ENCODE measurements at regions not wholly inside any gene's neighbourhood (a gene's known extent, or its start where the extent isn't known, plus 50 kb on each side); places are given as distances from the start of the nearest gene placed in this dataset.
"Not testable (repeated sequence)": the region's sequence is repeated elsewhere in the genome, so short reads cannot be mapped to it uniquely, and the experiment has no call there.

DNA sequence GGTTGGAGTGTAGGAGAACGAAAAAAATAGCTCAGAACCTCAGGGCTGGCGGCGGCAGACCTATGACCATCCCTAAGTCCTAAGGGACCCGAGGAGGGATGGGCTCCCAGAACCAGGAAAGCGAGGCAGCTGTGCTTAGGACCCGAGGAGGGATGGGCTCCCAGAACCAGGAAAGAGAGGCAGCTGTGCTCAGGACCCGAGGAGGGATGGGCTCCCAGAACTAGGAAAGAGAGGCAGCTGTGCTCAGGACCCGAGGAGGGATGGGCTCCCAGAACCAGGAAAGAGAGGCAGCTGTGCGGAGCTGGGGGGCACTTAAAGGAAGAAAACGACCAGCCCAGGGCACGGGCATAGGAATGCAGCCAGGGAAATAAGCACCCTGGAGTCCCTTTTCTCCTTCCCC, 125.0 kb upstream of the DLG1 start:
- H3K9me3 Mint-ChIP-seq = no peaks in the 10 kb centered on the region
- H3K27me3 Mint-ChIP-seq = no peaks in the 10 kb centered on the region
- no peaks in the 10 kb centered on the region for H3K36me3 Mint-ChIP-seq
- no peak overlapping the region for H3K27ac Mint-ChIP-seq
- H3K4me3 Mint-ChIP-seq = no peak overlapping the region
- H3K4me1 Mint-ChIP-seq = peaks cover 9% of the 10 kb centered on the region

DNA sequence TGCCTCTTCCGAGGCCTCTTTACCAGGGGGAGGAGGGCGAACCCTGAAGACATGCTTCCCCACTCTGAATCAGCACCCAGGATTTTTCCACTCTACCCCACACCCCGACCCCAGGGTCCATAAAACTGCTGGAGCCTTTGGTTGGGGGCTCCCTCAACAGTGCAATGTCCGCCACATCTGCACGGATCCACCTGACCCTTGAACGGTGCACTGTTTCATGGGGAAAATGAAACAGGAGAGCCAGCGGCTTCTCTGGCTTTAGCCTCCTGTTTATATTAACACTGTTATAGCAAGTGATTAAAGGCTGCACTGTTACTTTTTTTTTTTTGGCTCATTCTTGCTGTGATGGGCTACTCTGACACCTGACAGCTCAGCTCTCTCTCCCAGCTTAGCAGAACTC, 124.1 kb upstream of the DLG1 start:
- Mint-ChIP-seq H3K4me3 (no peak overlapping the region), H3K27me3 (no peaks in the 10 kb centered on the region), H3K4me1 (peaks cover 3% of the 10 kb centered on the region), H3K36me3 (no peaks in the 10 kb centered on the region), H3K27ac (no peak overlapping the region), H3K9me3 (no peaks in the 10 kb centered on the region)

DNA sequence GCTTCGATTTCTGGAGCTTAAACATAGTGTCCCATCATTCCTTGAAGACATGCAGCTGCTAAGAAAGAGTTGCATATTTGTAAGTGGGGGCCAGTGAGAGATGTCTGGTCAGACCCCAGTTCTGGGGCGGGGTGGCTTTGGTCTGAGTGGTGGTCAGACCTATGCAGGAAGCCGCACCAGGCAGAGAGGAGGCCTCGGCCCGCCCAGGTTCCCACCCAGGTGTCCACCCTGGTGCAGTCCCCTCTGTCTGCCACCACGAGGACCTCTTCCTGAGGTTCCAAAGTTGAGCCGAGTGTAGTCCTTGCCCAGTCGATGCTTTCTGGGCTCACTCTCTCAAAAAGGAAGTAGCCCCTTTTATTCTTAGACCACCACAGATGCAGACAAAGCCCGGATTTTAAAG, 122.6 kb upstream of the DLG1 start:
- no peaks in the 10 kb centered on the region for H3K27me3 Mint-ChIP-seq
- H3K4me3 Mint-ChIP-seq = no peak overlapping the region
- H3K27ac Mint-ChIP-seq = no peak overlapping the region
- H3K9me3 Mint-ChIP-seq = no peaks in the 10 kb centered on the region
- H3K36me3 Mint-ChIP-seq = no peaks in the 10 kb centered on the region
- H3K4me1 Mint-ChIP-seq = no peaks in the 10 kb centered on the region

DNA sequence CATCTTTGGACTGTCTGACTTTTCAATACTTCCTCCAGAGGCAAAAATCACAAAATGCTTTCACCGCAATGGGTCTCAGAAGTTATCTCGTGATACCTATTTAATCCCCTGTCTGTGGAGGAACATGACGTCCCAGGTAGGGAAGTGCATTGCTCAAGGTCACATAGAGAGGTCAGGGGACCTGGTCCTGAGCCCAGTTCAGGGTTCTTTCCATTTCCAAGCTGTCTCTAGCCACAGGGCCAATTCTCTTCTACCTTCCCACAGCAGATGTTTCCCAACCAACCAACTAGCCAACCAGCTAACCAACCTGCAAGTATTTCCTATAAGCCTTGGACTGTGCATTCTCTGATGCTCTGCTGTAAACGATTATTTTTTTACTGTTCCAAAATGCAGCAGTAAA, 122.2 kb upstream of the DLG1 start:
- no peak overlapping the region for H3K4me3 Mint-ChIP-seq
- no peak overlapping the region for H3K27ac Mint-ChIP-seq
- H3K36me3 Mint-ChIP-seq = no peaks in the 10 kb centered on the region
- no peaks in the 10 kb centered on the region for H3K27me3 Mint-ChIP-seq
- no peaks in the 10 kb centered on the region for H3K4me1 Mint-ChIP-seq
- no peaks in the 10 kb centered on the region for H3K9me3 Mint-ChIP-seq

DNA sequence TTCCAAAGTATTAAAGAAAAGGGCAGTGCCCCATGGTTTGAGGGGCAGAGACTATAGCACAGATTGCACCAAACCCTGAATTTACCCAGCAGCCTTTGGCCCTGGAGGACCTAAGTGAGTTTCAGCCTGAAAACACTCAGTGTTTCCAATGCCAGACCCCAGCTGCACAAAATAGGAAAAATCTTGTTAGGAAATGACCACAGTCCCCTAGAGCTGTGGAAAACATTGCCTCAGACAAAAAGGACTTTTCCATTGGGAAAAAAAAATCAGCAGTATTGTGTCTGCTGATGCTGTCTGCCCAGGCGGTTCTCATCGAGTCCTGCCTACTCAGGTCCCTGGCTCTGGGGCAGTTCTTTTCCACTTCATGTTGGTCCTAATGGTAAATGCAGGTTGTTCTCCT, 121.7 kb upstream of the DLG1 start:
- no peak overlapping the region for H3K27ac Mint-ChIP-seq
- no peaks in the 10 kb centered on the region for H3K4me1 Mint-ChIP-seq
- no peaks in the 10 kb centered on the region for H3K27me3 Mint-ChIP-seq
- no peak overlapping the region for H3K4me3 Mint-ChIP-seq
- H3K36me3 Mint-ChIP-seq = no peaks in the 10 kb centered on the region
- H3K9me3 Mint-ChIP-seq = no peaks in the 10 kb centered on the region

DNA sequence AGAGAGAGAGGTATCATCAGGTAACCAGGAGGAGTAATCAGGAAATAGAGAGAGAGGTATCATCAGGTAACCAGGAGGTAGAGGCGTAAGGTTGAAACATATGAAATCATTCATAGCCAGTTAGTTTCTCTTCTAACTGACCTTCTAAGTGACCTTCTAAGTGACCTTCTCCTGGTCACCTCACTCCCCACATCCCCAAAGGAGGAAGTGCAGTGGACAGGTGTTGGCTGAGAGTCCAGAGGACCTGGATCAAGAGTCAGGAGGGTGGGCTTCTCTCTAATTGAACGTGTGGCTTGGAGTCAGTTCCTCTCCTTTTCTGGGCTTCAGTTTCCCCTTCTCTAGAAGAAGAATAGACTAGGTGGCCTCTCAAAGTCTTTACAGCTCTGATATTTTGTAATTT, 121.3 kb upstream of the DLG1 start:
- Mint-ChIP-seq H3K4me1 (no peaks in the 10 kb centered on the region), H3K27ac (no peak overlapping the region), H3K4me3 (no peak overlapping the region), H3K27me3 (no peaks in the 10 kb centered on the region), H3K9me3 (no peaks in the 10 kb centered on the region), H3K36me3 (no peaks in the 10 kb centered on the region)

DNA sequence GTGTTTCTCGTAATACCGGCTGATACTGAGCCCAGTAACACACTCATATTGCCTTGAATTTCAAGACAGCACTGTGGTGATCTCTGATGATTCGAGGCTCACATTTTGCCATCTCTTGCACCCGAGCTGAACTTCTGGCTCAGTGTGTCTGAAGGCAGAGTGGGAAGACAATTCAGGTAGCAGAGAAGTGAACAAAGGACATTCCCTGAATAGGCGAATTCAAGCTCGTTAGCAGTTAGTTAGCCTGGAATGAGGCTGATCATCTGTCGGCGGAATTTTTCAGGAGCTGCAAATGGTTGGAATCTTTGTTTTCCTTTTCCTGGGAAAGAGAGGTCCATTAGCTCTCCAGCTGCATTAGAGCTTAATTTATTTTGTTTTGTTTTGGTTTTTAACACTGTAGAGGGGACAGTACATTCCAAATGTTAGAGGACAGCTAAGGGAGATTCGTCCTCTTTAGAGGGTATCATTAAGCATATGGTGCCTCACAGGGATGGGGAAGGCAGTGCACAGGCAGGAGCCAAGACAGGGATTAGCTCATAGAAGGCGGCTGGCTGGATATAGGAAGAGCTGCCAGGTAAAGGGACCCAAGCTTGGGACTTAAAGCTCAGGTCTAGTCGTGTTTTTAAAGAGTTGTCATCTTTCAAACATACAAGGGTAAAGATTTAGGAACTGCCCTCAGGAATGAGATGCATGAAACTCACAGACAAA, 119.7 kb upstream of the DLG1 start:
- no peak overlapping the region for H3K27ac Mint-ChIP-seq
- no peaks in the 10 kb centered on the region for H3K9me3 Mint-ChIP-seq
- no peaks in the 10 kb centered on the region for H3K27me3 Mint-ChIP-seq
- no peak overlapping the region for H3K4me3 Mint-ChIP-seq
- peaks cover 2% of the 10 kb centered on the region for H3K36me3 Mint-ChIP-seq
- H3K4me1 Mint-ChIP-seq = no peaks in the 10 kb centered on the region

DNA sequence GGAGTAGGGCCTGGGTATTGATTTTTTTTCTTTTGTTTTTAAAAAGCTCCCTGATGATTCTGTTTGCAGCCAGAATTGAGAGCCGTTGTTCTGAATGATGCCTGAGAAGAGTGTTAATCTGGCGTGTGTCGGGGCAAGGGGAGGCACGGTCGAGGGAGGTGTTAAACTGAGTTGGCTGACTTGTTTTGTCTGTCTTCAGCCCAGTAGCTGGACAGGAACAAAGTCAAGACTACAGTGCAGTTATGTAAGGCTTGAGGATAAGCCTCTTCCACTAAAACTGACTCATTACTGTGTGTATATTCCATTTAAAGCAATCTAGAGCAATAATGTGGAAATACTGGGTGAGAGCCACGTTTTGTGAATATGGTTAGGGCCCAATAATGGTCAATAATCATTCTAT, 119.0 kb upstream of the DLG1 start:
- no peak overlapping the region for H3K27ac Mint-ChIP-seq
- no peaks in the 10 kb centered on the region for H3K4me1 Mint-ChIP-seq
- peaks cover 2% of the 10 kb centered on the region for H3K36me3 Mint-ChIP-seq
- H3K4me3 Mint-ChIP-seq = no peak overlapping the region
- no peaks in the 10 kb centered on the region for H3K9me3 Mint-ChIP-seq
- H3K27me3 Mint-ChIP-seq = peaks cover 2% of the 10 kb centered on the region

DNA sequence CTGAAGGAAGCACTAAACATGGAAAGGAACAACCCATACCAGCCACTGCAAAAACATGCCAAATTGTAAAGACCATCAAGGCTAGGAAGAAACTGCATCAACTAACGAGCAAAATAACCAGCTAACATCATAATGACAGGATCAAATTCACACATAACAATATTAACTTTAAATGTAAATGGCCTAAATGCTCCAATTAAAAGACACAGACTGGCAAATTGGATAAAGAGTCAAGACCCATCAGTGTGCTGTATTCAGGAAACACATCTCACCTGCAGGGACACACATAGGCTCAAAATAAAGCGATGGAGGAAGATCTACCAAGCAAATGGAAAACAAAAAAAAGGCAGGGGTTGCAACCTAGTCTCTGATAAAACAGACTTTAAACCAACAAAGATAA, 113.5 kb upstream of the DLG1 start:
- not testable (repeated sequence) for H3K4me3 Mint-ChIP-seq, H3K36me3 Mint-ChIP-seq, H3K9me3 Mint-ChIP-seq, H3K4me1 Mint-ChIP-seq, H3K27ac Mint-ChIP-seq, H3K27me3 Mint-ChIP-seq

DNA sequence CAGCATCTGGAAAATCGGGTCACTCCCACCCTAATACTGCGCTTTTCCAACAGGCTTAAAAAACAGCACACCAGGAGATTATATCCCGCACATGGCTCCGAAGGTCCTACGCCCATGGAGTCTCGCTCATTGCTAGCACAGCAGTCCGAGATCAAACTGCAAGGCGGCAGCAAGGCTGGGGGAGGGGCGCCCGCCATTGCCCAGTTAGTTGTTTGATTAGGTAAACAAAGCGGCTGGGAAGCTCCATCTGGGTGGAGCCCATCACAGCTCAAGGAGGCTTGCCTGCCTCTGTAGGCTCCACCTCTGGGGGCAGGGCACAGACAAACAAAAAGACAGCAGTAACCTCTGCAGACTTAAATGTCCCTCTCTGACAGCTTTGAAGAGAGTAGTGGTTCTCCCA, 111.8 kb upstream of the DLG1 start:
- H3K4me3 Mint-ChIP-seq, H3K27ac Mint-ChIP-seq, H3K9me3 Mint-ChIP-seq: not testable (repeated sequence)

DNA sequence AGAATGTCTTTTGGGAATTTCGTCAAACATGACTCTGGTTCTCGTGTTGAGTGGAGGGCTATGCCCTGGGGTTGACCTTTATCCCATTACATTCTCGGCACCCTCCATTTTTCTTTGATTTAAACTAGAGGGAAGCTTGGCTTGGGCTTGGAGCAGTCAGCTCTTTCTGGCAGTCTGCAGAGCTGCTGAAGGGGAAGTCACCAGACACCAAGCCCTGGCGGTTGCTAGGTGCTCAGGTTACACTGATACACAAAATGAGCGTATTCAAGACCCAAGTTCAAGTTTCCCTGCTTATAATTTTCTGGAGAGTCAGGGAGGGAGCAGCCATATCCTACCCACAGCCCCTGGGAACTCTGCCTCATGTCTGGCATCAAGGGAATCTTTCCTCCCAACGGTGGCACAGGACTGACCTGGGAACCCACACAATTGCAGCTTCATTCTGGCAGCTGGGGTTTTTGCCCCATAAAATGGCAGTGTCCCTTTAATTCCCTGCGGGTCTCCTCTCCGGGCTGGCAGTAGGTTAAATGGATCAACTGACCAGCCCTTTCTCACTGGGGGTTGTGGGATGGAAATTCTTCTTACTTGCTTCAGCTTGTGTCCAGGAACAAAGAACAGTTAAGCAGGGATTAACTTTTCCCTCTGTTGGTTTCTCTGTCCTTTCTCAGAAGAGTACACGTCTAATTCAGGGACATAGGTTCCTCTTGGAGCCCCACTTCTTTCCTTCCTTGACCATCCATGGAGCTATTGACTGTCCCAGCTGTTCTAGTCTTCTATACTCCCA, 110.0 kb upstream of the DLG1 start:
- H3K4me1 Mint-ChIP-seq = no peaks in the 10 kb centered on the region
- no peak overlapping the region for H3K4me3 Mint-ChIP-seq
- H3K9me3 Mint-ChIP-seq = no peaks in the 10 kb centered on the region
- peaks cover 2% of the 10 kb centered on the region for H3K27me3 Mint-ChIP-seq
- H3K27ac Mint-ChIP-seq = no peak overlapping the region
- H3K36me3 Mint-ChIP-seq = peaks cover 2% of the 10 kb centered on the region

More for the DNA sequence above, 111.8 kb upstream of the DLG1 start:
- not testable (repeated sequence) for H3K36me3 Mint-ChIP-seq, H3K4me1 Mint-ChIP-seq, H3K27me3 Mint-ChIP-seq

DNA sequence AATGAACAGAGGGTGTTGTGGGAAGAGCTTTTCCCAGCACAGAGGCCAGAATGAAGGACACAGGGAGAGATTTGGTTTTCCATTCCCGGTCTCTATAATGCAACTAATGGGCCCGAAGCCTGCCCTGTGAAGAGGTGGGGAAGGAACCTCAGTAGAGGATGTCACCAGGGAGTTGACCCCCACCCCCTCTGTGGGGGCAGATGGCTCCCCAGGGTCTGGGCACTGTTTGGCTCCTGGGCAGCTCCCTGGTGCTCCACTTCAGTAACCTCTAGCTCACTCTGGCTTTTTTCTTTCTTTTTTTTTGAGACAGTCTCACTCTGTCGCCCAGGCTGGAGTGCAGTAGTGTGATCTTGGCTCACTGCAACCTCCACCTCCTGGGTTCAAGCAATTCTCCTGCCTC, 109.1 kb upstream of the DLG1 start:
- Mint-ChIP-seq H3K27me3 (peaks cover under 1% of the 10 kb centered on the region), H3K4me1 (no peaks in the 10 kb centered on the region), H3K36me3 (no peaks in the 10 kb centered on the region), H3K9me3 (no peaks in the 10 kb centered on the region), H3K27ac (no peak overlapping the region), H3K4me3 (no peak overlapping the region)

DNA sequence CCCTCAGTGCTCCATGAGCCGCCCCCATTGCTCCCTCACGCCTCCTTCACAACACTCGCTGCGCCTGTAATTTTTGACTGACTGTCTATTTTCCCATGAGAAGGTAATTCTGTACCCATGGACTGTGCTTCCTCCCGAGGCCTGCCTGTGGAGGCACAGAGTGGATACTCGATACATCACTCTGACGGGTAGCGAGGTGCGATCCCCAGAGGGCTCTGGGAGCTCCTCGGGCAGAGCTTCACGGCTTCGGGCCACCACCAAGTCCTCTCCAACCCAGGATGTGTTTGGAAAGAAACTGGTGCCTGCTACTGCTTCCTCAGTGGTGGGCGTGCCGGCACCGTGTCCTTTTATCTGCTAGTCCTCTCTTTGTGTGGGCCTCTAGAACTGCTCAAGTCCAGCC, 108.6 kb upstream of the DLG1 start:
- no peaks in the 10 kb centered on the region for H3K9me3 Mint-ChIP-seq
- no peak overlapping the region for H3K4me3 Mint-ChIP-seq
- H3K4me1 Mint-ChIP-seq = no peaks in the 10 kb centered on the region
- H3K27me3 Mint-ChIP-seq = no peaks in the 10 kb centered on the region
- no peaks in the 10 kb centered on the region for H3K36me3 Mint-ChIP-seq
- H3K27ac Mint-ChIP-seq = no peak overlapping the region

DNA sequence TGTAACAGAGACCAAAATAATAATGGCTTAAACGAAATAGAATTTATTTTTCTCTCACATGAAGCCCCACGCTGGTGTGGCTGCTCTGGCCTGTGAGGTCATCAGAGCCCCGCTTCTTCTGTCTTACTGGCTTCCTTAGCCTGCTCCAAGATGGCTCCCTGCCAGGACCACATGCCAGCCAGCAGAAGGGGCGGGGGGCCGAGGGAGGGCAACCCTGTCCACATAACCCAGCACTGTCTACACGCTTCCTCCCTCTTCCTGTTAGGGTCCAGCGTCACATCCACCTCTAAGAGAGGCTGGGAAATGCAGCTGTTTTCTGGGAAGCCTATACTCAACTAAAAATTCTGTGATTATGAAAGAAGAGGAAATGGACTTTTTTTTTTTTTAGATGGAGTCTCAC, 107.9 kb upstream of the DLG1 start:
- H3K4me1 Mint-ChIP-seq = no peaks in the 10 kb centered on the region
- no peaks in the 10 kb centered on the region for H3K9me3 Mint-ChIP-seq
- no peak overlapping the region for H3K27ac Mint-ChIP-seq
- no peaks in the 10 kb centered on the region for H3K36me3 Mint-ChIP-seq
- H3K4me3 Mint-ChIP-seq = no peak overlapping the region
- H3K27me3 Mint-ChIP-seq = no peaks in the 10 kb centered on the region

DNA sequence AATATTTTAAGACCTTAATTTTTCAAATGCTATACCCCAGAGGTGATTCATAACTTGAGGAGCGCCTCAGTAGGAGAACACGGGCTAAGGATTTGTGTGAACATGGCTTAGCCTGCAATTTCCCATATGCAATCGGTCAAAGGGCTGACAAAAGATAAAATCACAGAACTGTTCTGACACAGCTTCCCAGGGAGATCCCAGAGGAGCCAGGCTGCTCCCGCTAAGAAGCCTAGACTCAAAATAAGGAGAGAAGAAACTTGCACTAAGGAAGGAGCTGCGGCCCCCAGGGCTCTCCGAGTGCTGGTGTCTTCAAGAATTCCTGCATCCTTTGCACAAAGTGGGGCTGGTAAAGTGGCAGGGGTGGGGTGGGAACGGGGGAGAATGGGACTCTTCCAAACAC, 106.3 kb upstream of the DLG1 start:
- Mint-ChIP-seq H3K4me1 (no peaks in the 10 kb centered on the region), H3K4me3 (no peak overlapping the region), H3K36me3 (no peaks in the 10 kb centered on the region), H3K27me3 (no peaks in the 10 kb centered on the region), H3K9me3 (no peaks in the 10 kb centered on the region), H3K27ac (no peak overlapping the region)

DNA sequence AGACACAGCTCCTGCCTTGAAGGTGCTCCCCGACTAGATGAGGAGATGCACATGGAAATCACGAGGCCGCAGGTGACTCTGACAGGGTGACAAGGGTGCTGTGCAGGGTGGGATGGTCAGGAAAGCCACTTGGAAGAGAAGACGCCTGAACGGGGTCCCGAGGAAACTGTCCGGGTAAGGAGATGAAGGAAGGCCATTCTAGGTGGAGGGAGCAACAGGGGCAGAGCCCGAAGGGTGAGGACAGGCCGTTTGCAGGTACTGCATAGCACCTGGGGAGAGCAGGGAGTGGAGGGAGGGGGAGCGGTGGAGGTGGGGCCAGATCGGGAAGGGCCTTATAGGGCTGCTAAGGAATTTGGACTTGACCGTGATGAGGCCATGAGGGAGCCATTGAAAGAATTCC, 105.6 kb upstream of the DLG1 start:
- Mint-ChIP-seq H3K27me3 (no peaks in the 10 kb centered on the region), H3K27ac (no peak overlapping the region), H3K4me3 (no peak overlapping the region), H3K36me3 (no peaks in the 10 kb centered on the region), H3K9me3 (no peaks in the 10 kb centered on the region), H3K4me1 (no peaks in the 10 kb centered on the region)

DNA sequence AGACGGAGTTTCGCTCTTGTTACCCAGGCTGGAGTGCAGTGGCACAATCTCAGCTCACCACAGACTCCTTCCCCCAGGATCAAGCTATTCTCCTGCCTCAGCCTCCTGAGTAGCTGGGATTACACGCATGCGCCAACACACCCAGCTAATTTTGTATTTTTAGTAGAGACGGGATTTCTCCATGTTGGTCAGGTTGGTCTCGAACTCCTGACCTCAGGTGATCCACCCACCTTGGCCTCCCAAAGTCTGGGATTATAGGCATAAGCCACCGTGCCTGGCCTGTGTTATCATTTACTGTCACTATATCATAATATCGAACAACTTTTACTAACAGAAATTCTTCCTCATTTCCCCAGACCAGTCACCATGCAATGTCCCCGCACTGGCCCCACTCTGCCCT, 104.0 kb upstream of the DLG1 start:
- H3K9me3 Mint-ChIP-seq, H3K27ac Mint-ChIP-seq, H3K4me1 Mint-ChIP-seq, H3K4me3 Mint-ChIP-seq, H3K36me3 Mint-ChIP-seq, H3K27me3 Mint-ChIP-seq: not testable (repeated sequence)
